KMS-11 (cell line): ENCODE measurements at regions not wholly inside any gene's neighbourhood (a gene's known extent, or its start where the extent isn't known, plus 50 kb on each side); places are given as distances from the start of the nearest gene placed in this dataset.

Experiments used
- H2AFZ ChIP-seq: fragments of 200-600 bp; sonication (generic); 2 replicates; pipeline ENCODE4 v1.6.1; 2016; ENCODE audit warnings: antibody characterized with exemption, mixed run types, low read depth
- H3K27ac ChIP-seq: fragments of 200-600 bp; sonication (generic); 2 replicates; pipeline ENCODE4 v1.6.1; 2016; ENCODE audit warnings: mild to moderate bottlenecking, mixed run types
- H3K27me3 ChIP-seq: fragments of 200-600 bp; sonication (generic); 2 replicates; pipeline ENCODE4 v1.6.1; 2017; ENCODE audit warnings: mild to moderate bottlenecking, low read depth, mixed run types, moderate library complexity; ENCODE audit not compliant: insufficient read depth
- H3K36me3 ChIP-seq: fragments of 200-600 bp; sonication (generic); 2 replicates; pipeline ENCODE4 v1.6.1; 2017; ENCODE audit warnings: mild to moderate bottlenecking, mixed run types; ENCODE audit not compliant: insufficient read depth
- H3K4me1 ChIP-seq: fragments of 200-600 bp; sonication (generic); 2 replicates; pipeline ENCODE4 v1.6.1; 2016; ENCODE audit warnings: mild to moderate bottlenecking, low read depth, mixed run types; ENCODE audit not compliant: poor library complexity, severe bottlenecking
- H3K4me2 ChIP-seq: fragments of 200-600 bp; sonication (generic); 2 replicates; pipeline ENCODE4 v1.7.0; 2016; ENCODE audit warnings: mild to moderate bottlenecking, mixed run types
- H3K4me3 ChIP-seq: fragments of 200-600 bp; sonication (generic); IDR thresholded peaks from 2 replicates; pipeline ENCODE4 v1.6.1; 2017; ENCODE audit warnings: low read depth, low read length, mixed read lengths; ENCODE audit not compliant: insufficient read depth
- H3K79me2 ChIP-seq: fragments of 200-600 bp; sonication (generic); 2 replicates; pipeline ENCODE4 v1.6.1; 2016; ENCODE audit warnings: low read depth, mixed run types; ENCODE audit not compliant: insufficient read depth
- H3K9ac ChIP-seq: fragments of 200-600 bp; sonication (generic); 2 replicates; pipeline ENCODE4 v1.6.1; 2016; ENCODE audit warnings: mild to moderate bottlenecking, mixed run types
- H4K20me1 ChIP-seq: fragments of 200-600 bp; sonication (generic); 2 replicates; pipeline ENCODE4 v1.6.1; 2016; ENCODE audit warnings: mild to moderate bottlenecking, mixed run types; ENCODE audit not compliant: insufficient read depth
- TF ChIP-seq, protein P1 (sequence below): fragments of 200-600 bp; sonication (generic); conservative IDR thresholded peaks from 2 replicates; pipeline ENCODE4 v1.6.1; 2017; ENCODE audit warnings: low read depth, mild to moderate bottlenecking, antibody characterized with exemption, low read length, moderate library complexity, mixed read lengths

DNA sequence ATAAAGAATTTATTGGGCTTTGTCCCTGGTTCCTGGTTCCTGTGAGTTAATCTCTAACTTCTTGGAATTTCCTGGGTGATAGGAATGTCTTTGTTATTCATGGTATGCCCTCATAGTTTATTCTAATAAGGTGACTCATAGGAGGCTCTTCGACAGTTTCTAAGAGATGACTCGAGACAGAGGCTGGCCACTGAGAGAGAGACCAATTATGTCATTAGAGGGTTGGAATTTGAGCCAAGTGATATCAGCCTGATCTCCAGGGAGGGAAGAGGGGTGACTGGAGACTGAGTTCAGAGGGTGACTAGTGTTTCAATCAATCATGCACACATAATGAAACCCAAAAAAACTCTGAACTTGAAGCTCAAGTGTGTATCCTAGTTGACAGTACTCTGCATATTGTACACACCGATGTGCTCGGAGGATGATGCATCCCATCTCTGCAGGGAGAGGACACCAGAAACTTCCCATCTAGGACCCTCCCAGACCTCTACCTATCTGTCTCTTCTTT is 185.7 kb downstream of the MTCL1 start:
- Histone ChIP-seq H3K4me3 (no peak overlapping the region), H3K79me2 (no peaks in the 10 kb centered on the region), H3K4me2 (no peak overlapping the region), H4K20me1 (no peaks in the 10 kb centered on the region), H3K9ac (no peak overlapping the region), H3K36me3 (no peaks in the 10 kb centered on the region), H3K4me1 (no peaks in the 10 kb centered on the region), H3K27me3 (no peaks in the 10 kb centered on the region), H3K27ac (no peak overlapping the region), H2AFZ (no peak overlapping the region)
- TF ChIP-seq, protein P1, sequence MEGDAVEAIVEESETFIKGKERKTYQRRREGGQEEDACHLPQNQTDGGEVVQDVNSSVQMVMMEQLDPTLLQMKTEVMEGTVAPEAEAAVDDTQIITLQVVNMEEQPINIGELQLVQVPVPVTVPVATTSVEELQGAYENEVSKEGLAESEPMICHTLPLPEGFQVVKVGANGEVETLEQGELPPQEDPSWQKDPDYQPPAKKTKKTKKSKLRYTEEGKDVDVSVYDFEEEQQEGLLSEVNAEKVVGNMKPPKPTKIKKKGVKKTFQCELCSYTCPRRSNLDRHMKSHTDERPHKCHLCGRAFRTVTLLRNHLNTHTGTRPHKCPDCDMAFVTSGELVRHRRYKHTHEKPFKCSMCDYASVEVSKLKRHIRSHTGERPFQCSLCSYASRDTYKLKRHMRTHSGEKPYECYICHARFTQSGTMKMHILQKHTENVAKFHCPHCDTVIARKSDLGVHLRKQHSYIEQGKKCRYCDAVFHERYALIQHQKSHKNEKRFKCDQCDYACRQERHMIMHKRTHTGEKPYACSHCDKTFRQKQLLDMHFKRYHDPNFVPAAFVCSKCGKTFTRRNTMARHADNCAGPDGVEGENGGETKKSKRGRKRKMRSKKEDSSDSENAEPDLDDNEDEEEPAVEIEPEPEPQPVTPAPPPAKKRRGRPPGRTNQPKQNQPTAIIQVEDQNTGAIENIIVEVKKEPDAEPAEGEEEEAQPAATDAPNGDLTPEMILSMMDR, result no peak

DNA sequence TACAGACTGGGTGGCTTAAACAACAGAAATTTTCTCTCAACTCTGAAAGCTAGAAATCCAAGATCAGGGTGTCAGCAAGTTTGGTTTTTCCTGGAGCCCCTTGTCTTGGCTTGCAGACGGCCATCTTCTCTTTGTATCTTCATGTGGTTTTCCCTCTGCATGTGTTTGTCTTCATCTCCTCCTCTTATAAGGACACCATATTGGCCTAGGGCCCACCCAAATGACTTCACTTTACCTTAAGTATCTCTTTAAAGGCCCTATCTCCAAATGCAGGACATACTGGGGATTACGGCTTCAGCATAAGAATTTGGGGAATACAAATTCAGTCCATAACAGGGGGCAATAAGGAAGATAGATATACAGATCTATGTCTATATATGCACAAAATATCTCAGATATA is 187.9 kb downstream of the MTCL1 start:
- no peaks in the 10 kb centered on the region for H3K4me1 ChIP-seq
- no peaks in the 10 kb centered on the region for H3K36me3 ChIP-seq
- H3K4me3 ChIP-seq, result no peak overlapping the region
- no peak overlapping the region for H3K27ac ChIP-seq
- H3K9ac ChIP-seq, result no peak overlapping the region
- H4K20me1 ChIP-seq, result no peaks in the 10 kb centered on the region
- no peak overlapping the region for H2AFZ ChIP-seq
- no peak overlapping the region for H3K4me2 ChIP-seq
- H3K27me3 ChIP-seq, result no peaks in the 10 kb centered on the region
- TF ChIP-seq, protein P1, result no peak
- H3K79me2 ChIP-seq, result no peaks in the 10 kb centered on the region

DNA sequence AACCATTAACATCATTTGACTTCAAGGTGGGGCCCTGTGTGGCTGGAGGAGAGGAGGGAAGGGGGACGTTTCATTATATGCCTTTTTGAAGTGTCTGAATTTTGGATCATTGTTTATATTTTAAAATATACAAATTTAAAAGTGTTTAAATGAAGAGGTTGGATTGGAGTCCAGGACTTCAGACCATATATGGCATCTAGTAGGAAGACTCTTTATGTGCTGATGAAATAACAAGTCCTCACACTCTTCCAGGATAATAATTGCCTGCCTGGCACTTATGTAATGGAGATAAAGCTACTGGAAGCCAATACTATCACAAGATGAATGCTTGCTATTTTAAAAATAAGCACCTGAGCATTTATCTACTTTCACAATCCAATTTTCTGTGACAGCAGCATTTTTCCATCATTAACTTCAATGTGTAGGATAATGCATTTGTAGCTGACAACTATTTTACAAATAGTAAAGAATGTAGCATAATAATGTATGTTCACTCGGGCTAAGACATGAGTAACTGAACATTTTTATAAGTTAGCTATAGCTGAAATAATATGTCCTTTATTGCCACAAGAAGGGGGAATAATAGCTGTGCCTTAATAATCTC is 188.4 kb downstream of the MTCL1 start:
- no peaks in the 10 kb centered on the region for H3K4me1 ChIP-seq
- no peaks in the 10 kb centered on the region for H3K36me3 ChIP-seq
- no peak overlapping the region for H2AFZ ChIP-seq
- no peaks in the 10 kb centered on the region for H3K27me3 ChIP-seq
- TF ChIP-seq, protein P1, result no peak
- H3K9ac ChIP-seq, result no peak overlapping the region
- no peak overlapping the region for H3K27ac ChIP-seq
- no peaks in the 10 kb centered on the region for H3K79me2 ChIP-seq
- no peaks in the 10 kb centered on the region for H4K20me1 ChIP-seq
- H3K4me2 ChIP-seq, result no peak overlapping the region
- H3K4me3 ChIP-seq, result no peak overlapping the region

DNA sequence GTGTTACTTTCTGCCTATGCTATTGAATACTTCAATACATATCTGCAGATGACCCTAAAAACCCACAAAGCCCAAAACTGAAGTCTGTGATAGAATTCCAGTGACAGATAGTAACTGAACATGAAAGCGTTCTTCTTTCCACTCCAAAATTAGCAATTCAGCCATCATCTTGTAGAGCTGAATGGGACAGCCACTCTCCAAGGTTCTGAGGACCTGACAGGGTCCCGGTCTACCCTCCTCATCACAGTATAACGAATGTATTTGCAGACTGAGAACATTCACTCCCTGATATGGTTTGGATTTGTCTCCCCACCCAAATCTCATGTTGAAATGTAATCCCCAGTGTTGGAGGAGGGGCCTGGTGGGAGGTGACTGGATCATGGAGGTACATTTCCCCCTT is 189.5 kb downstream of the MTCL1 start:
- Histone ChIP-seq H3K4me1 (no peaks in the 10 kb centered on the region), H4K20me1 (no peaks in the 10 kb centered on the region), H3K9ac (no peak overlapping the region), H3K27ac (no peak overlapping the region), H2AFZ (no peak overlapping the region), H3K4me2 (no peak overlapping the region), H3K27me3 (no peaks in the 10 kb centered on the region), H3K79me2 (no peaks in the 10 kb centered on the region), H3K4me3 (no peak overlapping the region), H3K36me3 (no peaks in the 10 kb centered on the region)
- TF ChIP-seq, protein P1, result no peak
